NCI-H146 (cell line): ENCODE measurements at regions not wholly inside any gene's neighbourhood (a gene's known extent, or its start where the extent isn't known, plus 50 kb on each side); places are given as distances from the start of the nearest gene placed in this dataset.
A peak's percentile ranks its signal among the peaks of the same experiment; 100 is the strongest.

ENCODE experiments used
- DNase-seq: peaks from one replicate; lab custom pipeline; 2025; lab: John Stamatoyannopoulos, UW

DNA sequence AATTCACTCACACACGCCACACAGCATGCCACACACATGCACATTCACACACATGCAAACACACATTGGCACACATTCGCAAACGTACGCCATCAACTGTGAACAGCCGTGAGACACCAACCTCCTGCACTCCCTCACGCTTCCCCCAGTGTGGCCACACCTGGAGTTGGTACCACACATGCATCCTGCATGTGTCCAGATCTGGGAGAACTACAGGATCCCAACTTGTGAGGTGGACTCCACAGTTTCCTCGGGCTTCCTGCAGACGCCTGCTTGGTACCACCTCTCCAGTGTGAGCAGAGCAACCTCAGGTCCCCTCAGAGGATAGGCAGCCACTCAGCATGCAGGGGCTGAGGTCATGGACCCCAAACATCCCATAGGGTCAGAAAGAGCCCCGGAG is 239.0 kb downstream of the EIPR1 start:
- no peak for DNase-seq

DNA sequence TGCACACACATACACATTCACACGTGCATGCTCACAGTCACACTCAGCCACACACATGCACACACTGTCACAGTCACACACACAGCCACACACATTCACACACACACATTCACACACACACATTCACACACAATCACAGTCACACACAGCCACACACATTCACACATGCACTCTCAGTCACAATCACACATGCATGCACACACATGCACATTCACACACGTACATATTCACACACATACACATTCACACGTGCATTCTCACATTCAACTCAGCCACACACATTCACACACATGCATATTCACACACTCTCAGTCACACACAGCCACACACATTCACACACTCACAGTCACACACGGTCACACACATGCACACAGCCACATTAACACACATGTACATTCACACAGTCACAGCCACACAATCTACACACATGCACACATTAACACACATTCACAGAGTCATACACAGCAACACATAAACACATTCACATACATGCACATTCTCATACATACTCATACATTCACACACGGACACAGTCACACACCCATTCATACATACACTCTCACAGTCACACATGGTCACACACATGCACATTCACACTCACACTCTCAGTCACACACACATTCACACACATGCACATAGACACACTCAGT is 239.8 kb downstream of the EIPR1 start:
- no peak for DNase-seq

DNA sequence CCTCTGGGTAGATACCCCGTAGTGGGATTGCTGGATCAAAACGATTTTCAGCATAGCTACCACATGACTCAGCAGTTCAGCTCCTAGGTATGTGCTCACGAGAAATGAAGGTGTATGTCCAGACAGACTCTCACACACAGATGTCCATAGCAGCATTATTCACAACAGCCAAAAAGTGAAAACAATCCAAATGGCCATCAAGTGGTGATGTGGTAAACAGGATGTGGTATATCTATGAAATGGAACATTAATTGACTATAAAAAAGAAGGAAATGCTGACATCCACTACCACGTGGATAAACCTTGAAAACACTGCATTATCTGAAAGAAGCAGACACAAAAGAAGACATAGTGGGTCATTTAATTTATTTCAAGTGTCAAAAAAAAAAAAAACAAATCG is 241.9 kb downstream of the EIPR1 start:
- DNase-seq = no peak

DNA sequence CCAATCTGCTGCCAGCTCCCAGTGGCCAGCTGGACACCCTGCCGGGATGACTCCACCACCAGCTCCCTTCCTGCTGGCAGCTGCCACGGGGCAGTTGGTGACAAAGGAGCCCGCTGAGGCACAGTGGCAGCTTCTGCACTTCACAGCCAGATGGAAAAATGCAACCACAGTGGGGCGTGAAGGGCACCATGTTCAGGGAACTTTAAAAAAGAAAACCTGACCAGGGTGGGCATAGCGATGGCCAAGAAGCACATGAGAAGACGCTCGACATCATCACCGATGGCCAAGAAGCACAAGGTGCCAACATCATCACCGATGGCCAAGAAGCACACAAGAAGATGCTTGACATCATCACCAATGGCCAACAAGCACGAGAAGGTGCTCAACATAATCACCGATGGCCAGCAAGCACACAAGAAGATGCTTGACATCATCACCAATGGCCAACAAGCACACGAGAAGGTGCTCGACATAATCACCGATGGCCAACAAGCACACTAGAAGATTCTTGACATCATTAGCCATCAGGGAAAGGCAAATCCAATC is 243.5 kb downstream of the EIPR1 start:
- DNase-seq = no peak

DNA sequence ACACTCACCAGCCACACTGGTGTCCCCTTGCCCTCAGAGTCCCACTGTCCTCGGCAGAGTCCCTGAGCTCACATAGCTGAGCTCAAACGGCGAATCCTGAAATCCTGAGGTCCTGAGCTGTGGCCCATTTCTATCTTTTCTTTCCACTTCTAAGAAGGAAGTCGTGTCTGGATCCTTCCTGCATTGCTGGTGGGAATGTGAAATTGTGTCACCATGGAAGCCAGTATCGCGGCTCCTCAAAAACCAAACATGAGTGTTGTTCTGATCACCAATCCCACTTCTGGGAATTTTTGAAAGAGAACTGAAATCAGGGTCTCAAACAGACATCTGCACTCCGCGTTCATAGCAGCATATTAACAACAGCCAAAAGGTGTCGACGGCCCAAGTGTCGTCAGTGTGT is 244.7 kb downstream of the EIPR1 start:
- DNase-seq = no peak

DNA sequence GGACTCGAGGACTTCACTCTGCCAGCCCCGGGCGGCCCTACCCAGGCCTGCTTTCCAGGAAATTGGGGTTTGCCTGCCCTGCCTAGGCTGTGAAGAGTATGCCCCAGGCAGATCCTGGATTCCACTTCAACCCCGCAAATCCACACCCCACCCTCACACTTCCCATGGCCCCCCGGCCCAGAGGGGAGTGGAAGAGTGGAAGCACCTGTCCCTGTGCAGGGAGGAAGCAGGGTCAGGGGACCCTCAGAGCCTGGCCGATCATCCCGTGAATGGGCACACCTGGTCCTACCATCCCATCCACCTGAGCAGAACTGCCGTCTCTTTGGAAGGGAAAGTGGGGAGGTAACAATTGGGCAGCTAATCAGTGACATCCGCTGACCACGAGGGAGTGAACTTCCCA is 245.2 kb downstream of the EIPR1 start:
- no peak for DNase-seq

DNA sequence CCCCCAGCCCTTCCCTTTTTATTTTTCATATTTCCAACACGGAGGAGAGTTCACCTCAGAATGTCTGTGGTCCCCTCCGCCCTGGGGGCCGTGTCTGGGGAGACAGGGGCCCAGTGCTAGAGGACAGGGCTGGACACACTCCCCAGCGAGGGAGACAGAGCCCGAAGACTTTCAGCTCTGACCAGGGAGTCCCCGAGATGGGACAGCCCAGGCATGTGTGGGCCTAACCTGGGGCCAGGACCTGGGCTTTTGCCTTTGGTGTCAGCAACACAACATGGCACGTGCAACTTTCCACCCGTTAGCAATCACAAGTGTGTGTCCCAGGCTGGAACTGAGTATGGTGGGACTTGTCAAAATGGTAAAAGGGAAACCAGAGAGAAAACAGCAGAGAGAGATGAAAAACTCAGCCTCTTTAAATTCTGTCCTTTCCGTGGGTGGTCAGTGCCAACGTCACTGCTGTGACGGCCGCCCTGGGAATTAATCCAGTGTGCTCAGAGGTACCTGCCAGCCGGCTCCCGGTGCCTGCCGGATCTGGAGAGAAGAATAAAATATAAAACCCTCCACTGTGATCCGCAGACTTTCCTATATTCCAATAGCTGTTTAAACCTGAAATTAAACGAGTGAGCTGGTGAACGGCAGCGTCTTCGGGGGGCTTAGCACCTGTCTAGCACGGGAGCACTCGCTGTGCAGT is 245.8 kb downstream of the EIPR1 start:
- no peak for DNase-seq

DNA sequence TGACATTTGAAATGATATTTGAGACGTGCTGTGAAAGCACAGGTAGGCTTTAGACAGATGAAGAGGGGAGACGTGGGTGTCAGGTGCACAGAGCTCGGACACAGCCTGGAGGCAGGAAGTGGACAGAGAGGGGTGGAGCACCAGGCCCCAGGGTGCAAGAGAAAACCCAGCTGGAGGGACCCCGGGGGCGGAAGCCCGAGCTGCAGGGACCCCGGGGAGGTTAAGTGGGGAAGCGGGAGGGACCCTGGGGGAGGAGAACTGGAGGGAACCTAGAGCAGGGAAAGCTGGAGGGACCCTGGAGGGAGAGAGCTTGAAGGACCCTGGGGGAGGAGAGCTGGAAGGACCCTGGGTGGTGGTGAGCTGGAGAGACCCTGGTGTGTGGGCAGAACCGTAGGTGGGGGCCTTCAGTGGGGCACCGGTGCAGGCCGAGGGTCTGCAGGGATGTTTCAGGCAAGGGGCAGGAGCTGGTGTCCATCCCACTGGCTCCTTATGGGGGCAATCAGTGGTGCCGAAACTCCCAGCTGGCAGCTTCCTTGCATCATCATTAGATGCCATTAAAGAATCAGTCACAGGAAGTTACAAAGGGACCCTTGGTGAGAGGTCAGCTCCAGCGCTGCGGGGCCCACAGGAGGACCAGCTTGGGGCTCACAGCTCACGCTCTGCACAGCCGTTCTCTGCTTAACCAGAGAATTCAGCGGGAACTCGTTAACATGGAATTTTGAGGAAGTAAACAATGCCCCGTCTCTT is 246.6 kb downstream of the EIPR1 start:
- peak; percentile 76 for DNase-seq

DNA sequence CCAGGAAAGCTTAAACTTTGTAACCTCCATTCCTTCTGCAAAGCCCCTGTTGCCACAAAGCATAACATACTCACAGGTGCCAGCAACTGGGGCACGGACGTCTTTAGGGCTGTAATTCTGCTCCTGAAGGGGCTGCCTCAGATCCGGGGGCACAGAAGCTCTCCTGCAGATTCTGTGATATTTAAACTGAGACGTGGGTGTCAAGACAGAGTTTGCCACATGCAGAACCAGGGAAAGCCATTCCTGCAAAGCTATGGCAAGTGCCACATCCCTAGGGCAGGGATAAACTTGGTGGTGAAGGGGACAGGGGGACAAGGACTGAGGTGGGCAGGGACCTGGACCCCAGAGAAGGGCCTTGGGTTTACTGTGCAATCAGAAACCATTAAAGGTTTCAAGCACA is 247.2 kb downstream of the EIPR1 start:
- no peak for DNase-seq

DNA sequence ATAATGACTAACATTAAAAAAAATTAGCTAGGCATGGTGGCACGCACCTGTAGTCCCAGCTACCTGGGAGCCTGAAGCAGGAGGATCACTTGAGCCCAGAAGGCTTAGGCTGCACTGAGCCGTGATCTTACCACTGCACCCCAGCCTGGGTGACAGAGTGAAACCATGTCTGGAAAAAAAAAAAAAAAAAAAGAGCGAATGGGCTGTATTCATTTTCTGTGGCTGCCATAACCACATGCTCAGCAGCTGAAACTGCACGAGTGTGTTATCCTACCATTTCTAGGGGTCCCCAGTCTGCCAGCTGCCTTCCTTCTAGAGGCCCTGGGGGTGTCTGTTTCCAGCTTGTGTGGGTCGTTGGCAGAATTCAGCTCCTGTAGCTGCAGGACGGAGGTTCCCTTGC is 247.8 kb downstream of the EIPR1 start:
- no peak for DNase-seq

DNA sequence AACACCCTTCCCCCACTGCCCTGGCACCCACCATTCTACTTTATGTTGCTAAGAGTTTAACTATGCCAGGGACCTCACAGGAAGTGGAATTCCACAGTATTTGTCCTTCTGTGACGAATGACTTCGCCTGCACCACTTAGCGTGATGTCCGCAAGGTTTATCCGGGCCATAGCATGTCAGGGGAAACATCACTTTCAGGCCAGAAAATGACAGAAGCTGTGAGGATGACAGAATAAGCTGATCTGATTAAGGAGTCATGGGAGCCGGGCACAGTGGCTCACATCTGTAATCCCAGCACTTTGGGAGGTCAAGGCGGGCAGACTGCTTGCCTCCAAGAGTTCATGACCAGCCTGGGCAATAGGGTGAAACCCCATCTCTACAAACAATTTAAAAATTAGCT is 248.8 kb downstream of the EIPR1 start:
- no peak for DNase-seq

DNA sequence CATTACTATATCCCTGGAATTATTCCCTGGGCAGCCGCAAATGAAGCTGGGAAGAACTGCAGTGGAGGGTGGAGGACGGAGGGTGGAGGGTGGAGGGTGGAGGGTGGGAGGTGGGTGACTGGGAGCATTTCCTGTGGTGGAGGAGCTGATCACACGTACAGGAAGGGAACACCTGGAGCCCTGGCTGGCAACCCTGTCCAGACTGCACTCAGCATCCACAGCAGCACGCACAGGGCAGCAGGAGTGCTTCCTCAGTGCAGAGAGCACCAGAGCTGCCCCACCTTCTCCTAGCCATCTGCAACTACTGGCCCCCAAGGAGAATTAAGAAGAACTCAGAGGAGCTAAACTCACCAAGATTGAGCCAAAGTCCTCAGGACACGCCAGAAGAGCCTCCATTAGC is 249.9 kb downstream of the EIPR1 start:
- DNase-seq = no peak

DNA sequence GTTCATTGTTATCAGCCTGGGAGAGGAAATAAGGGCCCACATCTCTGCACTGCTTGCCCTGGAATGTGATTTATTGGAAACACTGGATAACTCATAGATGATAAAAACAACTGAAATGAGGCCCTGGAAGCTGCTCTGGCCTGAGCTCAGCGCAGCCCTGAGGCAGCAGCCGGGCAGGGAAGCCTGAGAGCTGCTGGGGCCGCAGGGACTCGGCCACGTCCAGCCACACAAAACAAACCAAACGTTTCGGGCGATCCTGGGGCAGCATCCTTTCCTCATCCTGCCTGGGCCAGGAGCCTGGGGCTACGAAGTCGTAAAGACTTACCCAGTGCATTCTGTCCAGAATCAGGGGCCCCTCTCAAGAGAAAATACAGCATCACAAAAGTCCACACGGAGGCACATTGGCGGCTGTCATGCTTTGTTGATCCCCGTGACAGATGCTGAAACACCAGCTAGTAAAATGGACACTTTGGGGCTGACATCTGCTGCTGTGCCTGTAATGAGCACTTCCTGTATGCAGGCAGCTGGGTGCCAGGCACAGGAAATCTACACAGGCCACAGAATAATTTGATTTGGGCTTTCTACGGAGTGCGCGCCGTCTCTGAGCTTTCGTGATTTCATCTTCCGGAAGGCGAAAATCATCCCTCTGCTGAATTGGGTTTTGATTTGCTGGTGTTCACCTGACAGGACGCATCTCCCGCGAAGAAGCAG is 250.6 kb downstream of the EIPR1 start:
- no peak for DNase-seq

DNA sequence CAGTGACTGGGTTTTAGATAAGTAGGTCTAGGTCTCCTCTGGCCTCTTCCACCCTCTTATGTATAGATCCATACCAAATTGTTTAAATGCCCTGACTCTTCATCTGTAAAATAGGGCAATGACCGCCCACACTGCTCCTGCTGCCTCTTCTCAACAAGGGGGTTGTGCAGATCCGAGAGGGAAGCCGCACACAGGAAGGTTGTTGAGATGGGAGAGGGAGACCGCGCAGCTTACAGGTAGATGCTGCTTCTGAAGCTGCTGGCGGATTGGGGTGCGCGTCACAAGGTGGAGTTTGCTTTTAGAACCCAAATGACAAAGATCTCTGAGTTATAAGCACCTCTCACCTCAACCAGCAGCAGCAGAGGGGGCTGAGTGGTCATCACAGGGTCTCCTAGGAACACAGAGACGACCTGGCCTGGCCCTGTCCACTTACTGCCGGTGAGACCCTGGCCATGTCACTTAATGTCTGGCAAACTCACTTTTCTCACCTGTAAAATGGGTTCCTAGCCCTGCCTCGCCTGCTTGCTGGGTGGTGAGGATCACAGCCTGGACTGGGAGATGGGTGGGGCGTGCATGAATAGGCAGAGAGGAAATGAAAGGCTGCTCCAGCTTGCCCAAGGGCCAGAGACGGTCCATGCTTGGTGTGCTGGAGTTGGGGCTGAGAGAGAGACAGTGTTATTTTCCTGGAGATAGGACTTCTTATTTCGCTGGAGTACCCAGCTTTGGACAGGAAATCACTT is 251.3 kb downstream of the EIPR1 start:
- DNase-seq = no peak

DNA sequence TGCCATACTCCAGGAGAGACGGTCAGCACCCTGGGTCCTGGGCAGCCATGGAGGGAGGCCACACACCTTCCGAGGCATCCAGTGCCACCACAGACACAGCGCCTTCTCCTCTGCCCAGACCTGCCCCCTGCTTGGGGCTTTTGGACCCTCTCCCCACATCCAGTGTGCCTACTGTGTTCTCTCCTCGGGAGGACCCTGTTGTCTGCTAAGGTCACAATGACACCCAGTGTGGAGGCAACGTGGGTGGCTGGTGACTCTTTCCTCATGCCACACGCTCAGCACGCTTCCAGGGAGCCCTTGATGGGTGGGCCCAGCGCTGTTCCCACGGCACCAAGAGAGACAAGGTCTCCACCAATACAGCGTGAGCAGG is 251.9 kb downstream of the EIPR1 start:
- no peak for DNase-seq

DNA sequence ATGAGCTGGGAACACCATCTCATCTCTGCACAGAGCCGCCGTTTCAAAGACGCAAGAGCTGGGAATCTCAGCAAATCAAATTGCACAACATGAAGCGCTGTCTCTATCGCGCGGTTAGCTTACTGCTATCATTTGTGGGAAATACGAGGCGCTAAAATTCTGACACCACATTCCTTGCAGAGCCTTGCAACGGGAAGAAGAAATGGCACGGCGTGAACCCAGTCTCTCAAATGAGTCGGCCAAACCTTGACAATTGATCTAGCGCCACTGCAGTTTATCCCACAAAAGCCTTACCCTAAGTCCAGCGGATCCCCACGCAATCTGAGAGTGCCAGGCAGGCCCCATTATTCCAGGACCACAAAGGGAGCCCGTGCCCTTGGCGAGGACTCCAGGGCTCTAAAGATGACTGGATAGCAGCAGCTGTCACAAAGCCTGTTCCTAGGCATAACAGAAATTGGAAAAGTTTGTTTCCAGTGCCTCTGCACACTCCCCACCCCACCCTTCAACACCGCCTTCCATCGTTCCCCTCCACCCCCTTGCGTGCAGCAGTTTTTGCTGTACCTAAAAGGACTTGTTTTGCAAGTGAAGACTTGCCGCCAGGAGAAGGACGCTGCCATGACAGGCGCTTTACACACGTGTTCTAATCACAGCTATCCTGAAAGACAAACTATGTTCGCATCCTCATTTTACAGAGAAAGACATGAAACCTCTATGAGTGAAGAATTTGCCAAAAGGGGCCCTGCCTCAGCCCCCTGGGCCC is 252.4 kb downstream of the EIPR1 start:
- DNase-seq = no peak

DNA sequence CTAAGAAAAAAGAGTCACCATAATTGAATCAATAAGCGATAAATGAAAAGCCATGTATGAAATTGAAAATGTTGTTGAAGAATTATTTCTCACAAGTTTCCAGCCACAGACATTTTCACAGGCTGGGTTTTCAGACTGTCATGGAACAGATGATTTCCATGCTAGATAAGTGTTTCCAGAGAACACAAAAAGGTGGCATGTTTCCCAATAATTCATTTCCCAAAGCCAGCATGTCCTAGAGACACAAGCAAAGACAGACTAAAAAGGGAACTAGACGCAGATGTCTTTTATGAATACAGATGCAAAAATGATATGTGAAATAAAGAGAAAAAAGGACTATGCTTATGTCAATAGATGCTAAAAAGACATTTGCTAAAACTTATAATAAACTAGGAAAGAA is 255.1 kb downstream of the EIPR1 start:
- no peak for DNase-seq

DNA sequence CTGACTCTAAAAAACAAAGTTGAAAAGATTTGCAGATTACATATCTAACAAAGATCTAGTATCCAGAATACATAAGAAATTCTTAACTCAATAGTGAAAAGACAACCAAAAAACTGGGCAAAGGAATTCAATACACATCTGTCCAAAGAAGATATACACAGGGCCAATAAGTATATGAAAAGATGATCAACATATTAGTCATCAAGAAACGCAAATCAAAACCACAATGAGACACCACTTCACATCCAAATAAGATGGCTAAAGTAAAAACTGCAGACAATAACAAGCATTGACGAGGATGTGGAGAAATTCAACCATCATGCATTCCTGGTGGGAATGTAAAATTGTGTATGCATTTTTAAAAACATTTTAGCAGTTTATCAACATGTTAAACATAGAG is 256.0 kb downstream of the EIPR1 start:
- no peak for DNase-seq

DNA sequence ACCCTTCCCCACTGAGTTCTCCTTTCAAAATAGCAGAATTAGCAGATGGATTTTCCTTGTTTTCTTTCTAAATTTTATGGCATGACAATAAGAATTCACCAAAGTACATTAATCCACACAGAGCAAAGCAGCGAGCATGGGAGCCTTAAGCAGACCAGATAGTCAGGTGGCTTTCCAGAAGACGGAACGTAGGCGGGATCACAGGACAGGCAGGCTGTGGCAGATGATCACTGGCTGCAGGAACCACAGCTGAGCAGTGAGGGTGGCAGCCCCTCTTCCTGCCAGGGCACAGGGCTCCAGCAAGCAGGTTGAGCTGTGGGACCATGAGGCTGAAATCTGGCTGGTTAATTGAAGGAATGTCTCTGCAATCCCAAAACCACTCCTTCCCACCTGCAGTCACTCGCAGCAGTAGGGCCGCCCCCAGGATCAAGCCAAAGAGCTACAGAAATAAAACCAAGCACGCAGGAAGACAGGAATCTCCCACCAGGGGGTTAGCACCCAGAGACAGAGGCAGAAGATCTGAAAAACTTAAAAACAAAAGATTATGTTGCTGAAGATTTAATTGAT is 259.9 kb downstream of the EIPR1 start:
- no peak for DNase-seq

DNA sequence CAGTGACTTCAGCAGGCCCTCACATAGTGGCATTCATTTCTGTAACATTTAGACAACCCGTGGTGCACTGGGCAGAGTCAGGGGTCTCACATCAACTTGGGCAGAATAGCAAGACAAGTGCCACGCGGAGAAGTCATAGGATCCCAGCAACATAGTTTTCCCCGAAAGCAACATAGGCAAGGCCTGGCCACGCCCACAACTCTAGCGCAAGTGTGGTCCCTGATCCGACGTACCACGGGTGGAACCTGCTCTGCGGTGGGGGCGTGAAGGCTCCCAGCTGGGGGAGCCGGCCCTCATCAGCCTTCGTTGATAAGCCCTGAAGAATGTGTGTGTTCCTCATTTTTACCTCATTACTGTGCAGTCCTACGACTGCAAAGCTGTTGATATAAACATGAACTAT is 261.2 kb downstream of the EIPR1 start:
- no peak for DNase-seq
